ENCODE measurements at regions not wholly inside any gene's neighbourhood (a gene's known extent, or its start where the extent isn't known, plus 50 kb on each side); places are given as distances from the start of the nearest gene placed in this dataset.

- no peak for TF ChIP-seq ZNF671 (CRISPR knock-in tag; IDR thresholded peaks at IDR 0.05)
- no peak for TF ChIP-seq ATF6 (CRISPR knock-in tag; IDR thresholded peaks at IDR 0.05)
- no peak for TF ChIP-seq TEAD4 (CRISPR knock-in tag; IDR thresholded peaks at IDR 0.05)
- no peak for TF ChIP-seq ZNF138 (CRISPR knock-in tag; conservative IDR thresholded peaks at IDR 0.05)
- TF ChIP-seq TP53 (CRISPR knock-in tag; IDR thresholded peaks at IDR 0.05), result no peak
- TF ChIP-seq, protein P1, sequence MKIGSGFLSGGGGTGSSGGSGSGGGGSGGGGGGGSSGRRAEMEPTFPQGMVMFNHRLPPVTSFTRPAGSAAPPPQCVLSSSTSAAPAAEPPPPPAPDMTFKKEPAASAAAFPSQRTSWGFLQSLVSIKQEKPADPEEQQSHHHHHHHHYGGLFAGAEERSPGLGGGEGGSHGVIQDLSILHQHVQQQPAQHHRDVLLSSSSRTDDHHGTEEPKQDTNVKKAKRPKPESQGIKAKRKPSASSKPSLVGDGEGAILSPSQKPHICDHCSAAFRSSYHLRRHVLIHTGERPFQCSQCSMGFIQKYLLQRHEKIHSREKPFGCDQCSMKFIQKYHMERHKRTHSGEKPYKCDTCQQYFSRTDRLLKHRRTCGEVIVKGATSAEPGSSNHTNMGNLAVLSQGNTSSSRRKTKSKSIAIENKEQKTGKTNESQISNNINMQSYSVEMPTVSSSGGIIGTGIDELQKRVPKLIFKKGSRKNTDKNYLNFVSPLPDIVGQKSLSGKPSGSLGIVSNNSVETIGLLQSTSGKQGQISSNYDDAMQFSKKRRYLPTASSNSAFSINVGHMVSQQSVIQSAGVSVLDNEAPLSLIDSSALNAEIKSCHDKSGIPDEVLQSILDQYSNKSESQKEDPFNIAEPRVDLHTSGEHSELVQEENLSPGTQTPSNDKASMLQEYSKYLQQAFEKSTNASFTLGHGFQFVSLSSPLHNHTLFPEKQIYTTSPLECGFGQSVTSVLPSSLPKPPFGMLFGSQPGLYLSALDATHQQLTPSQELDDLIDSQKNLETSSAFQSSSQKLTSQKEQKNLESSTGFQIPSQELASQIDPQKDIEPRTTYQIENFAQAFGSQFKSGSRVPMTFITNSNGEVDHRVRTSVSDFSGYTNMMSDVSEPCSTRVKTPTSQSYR (CRISPR knock-in tag; IDR thresholded peaks at IDR 0.05), result no peak
- no peak for TF ChIP-seq TEAD1 (CRISPR knock-in tag; IDR thresholded peaks at IDR 0.05)
- TF ChIP-seq E2F1 (CRISPR knock-in tag; IDR thresholded peaks at IDR 0.05), result no peak
- TF ChIP-seq, protein P2, sequence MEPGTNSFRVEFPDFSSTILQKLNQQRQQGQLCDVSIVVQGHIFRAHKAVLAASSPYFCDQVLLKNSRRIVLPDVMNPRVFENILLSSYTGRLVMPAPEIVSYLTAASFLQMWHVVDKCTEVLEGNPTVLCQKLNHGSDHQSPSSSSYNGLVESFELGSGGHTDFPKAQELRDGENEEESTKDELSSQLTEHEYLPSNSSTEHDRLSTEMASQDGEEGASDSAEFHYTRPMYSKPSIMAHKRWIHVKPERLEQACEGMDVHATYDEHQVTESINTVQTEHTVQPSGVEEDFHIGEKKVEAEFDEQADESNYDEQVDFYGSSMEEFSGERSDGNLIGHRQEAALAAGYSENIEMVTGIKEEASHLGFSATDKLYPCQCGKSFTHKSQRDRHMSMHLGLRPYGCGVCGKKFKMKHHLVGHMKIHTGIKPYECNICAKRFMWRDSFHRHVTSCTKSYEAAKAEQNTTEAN (CRISPR knock-in tag; IDR thresholded peaks at IDR 0.05), result no peak
- no peak for TF ChIP-seq ELF4 (CRISPR knock-in tag; IDR thresholded peaks at IDR 0.05; ENCODE audit: low read depth)
- no peak for TF ChIP-seq GTF2I (CRISPR knock-in tag; conservative IDR thresholded peaks at IDR 0.05)
- TF ChIP-seq ATF1 (CRISPR knock-in tag; IDR thresholded peaks at IDR 0.05), result no peak
- no peak for TF ChIP-seq NR1H2 (CRISPR knock-in tag; IDR thresholded peaks at IDR 0.05)
- no peak for TF ChIP-seq SP1 (CRISPR knock-in tag; conservative IDR thresholded peaks at IDR 0.05)
- TF ChIP-seq, protein P3, sequence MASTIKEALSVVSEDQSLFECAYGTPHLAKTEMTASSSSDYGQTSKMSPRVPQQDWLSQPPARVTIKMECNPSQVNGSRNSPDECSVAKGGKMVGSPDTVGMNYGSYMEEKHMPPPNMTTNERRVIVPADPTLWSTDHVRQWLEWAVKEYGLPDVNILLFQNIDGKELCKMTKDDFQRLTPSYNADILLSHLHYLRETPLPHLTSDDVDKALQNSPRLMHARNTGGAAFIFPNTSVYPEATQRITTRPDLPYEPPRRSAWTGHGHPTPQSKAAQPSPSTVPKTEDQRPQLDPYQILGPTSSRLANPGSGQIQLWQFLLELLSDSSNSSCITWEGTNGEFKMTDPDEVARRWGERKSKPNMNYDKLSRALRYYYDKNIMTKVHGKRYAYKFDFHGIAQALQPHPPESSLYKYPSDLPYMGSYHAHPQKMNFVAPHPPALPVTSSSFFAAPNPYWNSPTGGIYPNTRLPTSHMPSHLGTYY (CRISPR knock-in tag; IDR thresholded peaks at IDR 0.05), result no peak
- H3K27me3 Mint-ChIP-seq (ENCODE audit: low read depth), result peaks cover 3% of the 10 kb centered on the region
- H3K4me1 Mint-ChIP-seq, result no peaks in the 10 kb centered on the region
- CTCF ChIA-PET, result no interaction called here
- H3K9me3 Mint-ChIP-seq, result peaks cover 42% of the 10 kb centered on the region
- H3K27ac Mint-ChIP-seq, result no peak overlapping the region
- DNase-seq (ENCODE audit: low spot score), result no peak
- peaks cover 52% of the 10 kb centered on the region for H3K36me3 Mint-ChIP-seq
- ATAC-seq, result no peak
- POLR2A ChIA-PET, result no interaction called here
- no peak overlapping the region for H3K4me3 Mint-ChIP-seq
Measured at GRCh38 chrY:16124630-16125317, 1600.4 kb downstream of the NLGN4Y start.

GRCh38 chrY:16136581-16137298 is 1612.4 kb downstream of the NLGN4Y start:
- peak overlapping the region; percentile 82 for H3K27ac Mint-ChIP-seq

More at GRCh38 chrY:16136581-16137298, 1612.4 kb downstream of the NLGN4Y start:
- Mint-ChIP-seq H3K36me3 (peaks cover 24% of the 10 kb centered on the region), H3K27me3 (ENCODE audit: low read depth) (peaks cover 3% of the 10 kb centered on the region; the same call in 1 of the 2 replicates), H3K9me3 (peaks cover 23% of the 10 kb centered on the region), H3K4me3 (no peak overlapping the region), H3K4me1 (peaks cover 24% of the 10 kb centered on the region)
- ChIA-PET CTCF (no interaction called here), POLR2A (no interaction called here)
- ATAC-seq, result peak; percentile 97
- no peak for DNase-seq (ENCODE audit: low spot score)
- TF ChIP-seq ZNF512 (CRISPR knock-in tag; IDR thresholded peaks at IDR 0.05; ENCODE audit: borderline replicate concordance), result no peak
- TF ChIP-seq ZNF232 (CRISPR knock-in tag; IDR thresholded peaks at IDR 0.05), result no peak
- TF ChIP-seq, protein P4, sequence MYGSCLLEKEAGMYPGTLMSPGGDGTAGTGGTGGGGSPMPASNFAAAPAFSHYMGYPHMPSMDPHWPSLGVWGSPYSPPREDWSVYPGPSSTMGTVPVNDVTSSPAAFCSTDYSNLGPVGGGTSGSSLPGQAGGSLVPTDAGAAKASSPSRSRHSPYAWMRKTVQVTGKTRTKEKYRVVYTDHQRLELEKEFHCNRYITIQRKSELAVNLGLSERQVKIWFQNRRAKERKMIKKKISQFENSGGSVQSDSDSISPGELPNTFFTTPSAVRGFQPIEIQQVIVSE (CRISPR knock-in tag; IDR thresholded peaks at IDR 0.05; ENCODE audit: borderline replicate concordance), result no peak
- TF ChIP-seq, protein P5, sequence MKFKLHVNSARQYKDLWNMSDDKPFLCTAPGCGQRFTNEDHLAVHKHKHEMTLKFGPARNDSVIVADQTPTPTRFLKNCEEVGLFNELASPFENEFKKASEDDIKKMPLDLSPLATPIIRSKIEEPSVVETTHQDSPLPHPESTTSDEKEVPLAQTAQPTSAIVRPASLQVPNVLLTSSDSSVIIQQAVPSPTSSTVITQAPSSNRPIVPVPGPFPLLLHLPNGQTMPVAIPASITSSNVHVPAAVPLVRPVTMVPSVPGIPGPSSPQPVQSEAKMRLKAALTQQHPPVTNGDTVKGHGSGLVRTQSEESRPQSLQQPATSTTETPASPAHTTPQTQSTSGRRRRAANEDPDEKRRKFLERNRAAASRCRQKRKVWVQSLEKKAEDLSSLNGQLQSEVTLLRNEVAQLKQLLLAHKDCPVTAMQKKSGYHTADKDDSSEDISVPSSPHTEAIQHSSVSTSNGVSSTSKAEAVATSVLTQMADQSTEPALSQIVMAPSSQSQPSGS (CRISPR knock-in tag; IDR thresholded peaks at IDR 0.05; ENCODE audit: borderline replicate concordance, low read depth), result no peak
